GM23338 (cell line): ENCODE measurements at regions not wholly inside any gene's neighbourhood (a gene's known extent, or its start where the extent isn't known, plus 50 kb on each side); places are given as distances from the start of the nearest gene placed in this dataset.

Experiments
- ATAC-seq: fragments of 200-7000 bp; cut with Tn5 transposase; 3 replicates; pipeline ENCODE4 v1.9.1; 2020
- DNase-seq: peaks from one replicate; pipeline ENCODE4 v3.0.0-alpha.2; 2015; ENCODE audit warnings: low spot score
- H2AFZ ChIP-seq: fragments of 200-600 bp; sonication (generic); 2 replicates; pipeline ENCODE4 v1.8.0; 2016; ENCODE audit warnings: antibody characterized with exemption, mild to moderate bottlenecking, moderate library complexity
- H3F3A ChIP-seq: fragments of 200-600 bp; sonication (generic); replicated peaks from 2 replicates; pipeline ENCODE4 v1.8.0; 2017; ENCODE audit warnings: antibody characterized with exemption, mixed run types, low read depth
- H3K27ac ChIP-seq: fragments of 200-600 bp; sonication (generic); 2 replicates; pipeline ENCODE4 v1.6.1; 2016; ENCODE audit warnings: low read depth
- H3K27me3 ChIP-seq: fragments of 200-600 bp; sonication (generic); 2 replicates; pipeline ENCODE4 v1.8.0; 2016; ENCODE audit warnings: mild to moderate bottlenecking, mixed run types, moderate library complexity; ENCODE audit not compliant: insufficient read depth
- H3K36me3 ChIP-seq: fragments of 200-600 bp; sonication (generic); 2 replicates; pipeline ENCODE4 v1.8.0; 2016; ENCODE audit warnings: mild to moderate bottlenecking; ENCODE audit not compliant: insufficient read depth
- H3K4me1 ChIP-seq: fragments of 200-600 bp; sonication (generic); 2 replicates; pipeline ENCODE4 v1.8.0; 2016; ENCODE audit warnings: mild to moderate bottlenecking, moderate library complexity; ENCODE audit not compliant: insufficient read depth
- H3K4me2 ChIP-seq: fragments of 200-600 bp; sonication (generic); 2 replicates; pipeline ENCODE4 v1.7.1; 2017; ENCODE audit warnings: mixed run types
- H3K4me3 ChIP-seq: fragments of 200-600 bp; sonication (generic); 2 replicates; pipeline ENCODE4 v1.6.1; 2016; ENCODE audit warnings: mixed run types
- H3K79me2 ChIP-seq: fragments of 200-600 bp; sonication (generic); replicated peaks from 2 replicates; pipeline ENCODE4 v1.8.0; 2017; ENCODE audit warnings: mild to moderate bottlenecking; ENCODE audit not compliant: insufficient read depth
- H3K9me2 ChIP-seq: fragments of 200-600 bp; sonication (generic); 2 replicates; pipeline ENCODE4 v1.8.0; 2017; ENCODE audit not compliant: insufficient read depth
- H4K20me1 ChIP-seq: fragments of 200-600 bp; sonication (generic); replicated peaks from 2 replicates; pipeline ENCODE4 v1.8.0; 2017; ENCODE audit warnings: mild to moderate bottlenecking; ENCODE audit not compliant: insufficient read depth
- H3K27ac Mint-ChIP-seq: 2 replicates; pipeline ENCODE4 v1.8.0; 2020; ENCODE audit warnings: inconsistent platforms, mild to moderate bottlenecking, moderate library complexity, mixed read lengths
- H3K27me3 Mint-ChIP-seq: 3 replicates; pipeline ENCODE4 v1.8.0; 2022; ENCODE audit warnings: low read depth, mild to moderate bottlenecking, moderate library complexity, mixed read lengths, inconsistent platforms; ENCODE audit not compliant: insufficient read depth, poor library complexity
- H3K36me3 Mint-ChIP-seq: 3 replicates; pipeline ENCODE4 v1.8.0; 2021; ENCODE audit warnings: low read depth, mild to moderate bottlenecking, inconsistent platforms, moderate library complexity, mixed read lengths
- H3K4me1 Mint-ChIP-seq: 3 replicates; pipeline ENCODE4 v1.8.0; 2020; ENCODE audit warnings: mild to moderate bottlenecking, inconsistent platforms, mixed read lengths
- H3K4me3 Mint-ChIP-seq: 3 replicates; pipeline ENCODE4 v1.8.0; 2021; ENCODE audit warnings: moderate library complexity, mild to moderate bottlenecking, inconsistent platforms, mixed read lengths
- H3K9me3 Mint-ChIP-seq: 3 replicates; pipeline ENCODE4 v1.8.0; 2020; ENCODE audit warnings: moderate library complexity, mild to moderate bottlenecking, inconsistent platforms, mixed read lengths
- CREB1 ChIP-seq: fragments of 250-450 bp; sonication (Bioruptor Pico); IDR thresholded peaks from 2 replicates; pipeline ENCODE4 v1.5.0; 2020; ENCODE audit warnings: low read depth, mild to moderate bottlenecking, moderate library complexity
- CTCF ChIP-seq, 2 experiments: fragments of 200-600 bp in 1 of 2; sonication (generic) in 1 of 2; conservative IDR thresholded peaks; 2 replicates each; pipeline versions ENCODE4 v1.5.1 to v1.6.1; 2016 to 2017; ENCODE audit warnings: antibody characterized with exemption in 2 of 2, low read depth in 2 of 2, mild to moderate bottlenecking in 2 of 2, moderate library complexity in 1 of 2
- ETS1 ChIP-seq: IDR thresholded peaks from 2 replicates; pipeline ENCODE4 v1.6.1; 2016; ENCODE audit warnings: antibody characterized with exemption
- EZH2 ChIP-seq: fragments of 200-600 bp; sonication (generic); IDR thresholded peaks from one replicate; pipeline ENCODE4 v1.8.0; 2017; ENCODE audit warnings: antibody characterized with exemption, mild to moderate bottlenecking, low read depth; ENCODE audit not compliant: unreplicated experiment
- EZH2phosphoT487 ChIP-seq: fragments of 200-600 bp; sonication (generic); IDR thresholded peaks from one replicate; pipeline ENCODE4 v1.8.1; 2018; ENCODE audit warnings: antibody characterized with exemption; ENCODE audit not compliant: unreplicated experiment
- JUNB ChIP-seq: IDR thresholded peaks from one replicate; pipeline ENCODE4 v1.6.1; 2016; ENCODE audit warnings: antibody characterized with exemption; ENCODE audit not compliant: unreplicated experiment
- NANOG ChIP-seq: IDR thresholded peaks from 2 replicates; pipeline ENCODE4 v1.6.1; 2016; ENCODE audit warnings: antibody characterized with exemption, borderline replicate concordance
- POLR2AphosphoS5 ChIP-seq: IDR thresholded peaks from 2 replicates; pipeline ENCODE4 v1.6.1; 2016; ENCODE audit warnings: antibody characterized with exemption, low read depth
- REST ChIP-seq: IDR thresholded peaks from one replicate; pipeline ENCODE4 v1.6.1; 2018; ENCODE audit warnings: antibody characterized with exemption; ENCODE audit not compliant: unreplicated experiment
- STAT1 ChIP-seq: IDR thresholded peaks from one replicate; pipeline ENCODE4 v1.6.1; 2016; ENCODE audit warnings: antibody characterized with exemption; ENCODE audit not compliant: unreplicated experiment
- ZNF114 ChIP-seq: fragments of 250-450 bp; sonication (Bioruptor Pico); IDR thresholded peaks from 2 replicates; pipeline ENCODE4 v1.5.0; 2020; ENCODE audit warnings: mild to moderate bottlenecking, moderate library complexity
- ZNF331 ChIP-seq: fragments of 250-450 bp; sonication (Bioruptor Pico); IDR thresholded peaks from 2 replicates; pipeline ENCODE4 v1.5.0; 2020; ENCODE audit warnings: low read depth, mild to moderate bottlenecking, moderate library complexity

DNA sequence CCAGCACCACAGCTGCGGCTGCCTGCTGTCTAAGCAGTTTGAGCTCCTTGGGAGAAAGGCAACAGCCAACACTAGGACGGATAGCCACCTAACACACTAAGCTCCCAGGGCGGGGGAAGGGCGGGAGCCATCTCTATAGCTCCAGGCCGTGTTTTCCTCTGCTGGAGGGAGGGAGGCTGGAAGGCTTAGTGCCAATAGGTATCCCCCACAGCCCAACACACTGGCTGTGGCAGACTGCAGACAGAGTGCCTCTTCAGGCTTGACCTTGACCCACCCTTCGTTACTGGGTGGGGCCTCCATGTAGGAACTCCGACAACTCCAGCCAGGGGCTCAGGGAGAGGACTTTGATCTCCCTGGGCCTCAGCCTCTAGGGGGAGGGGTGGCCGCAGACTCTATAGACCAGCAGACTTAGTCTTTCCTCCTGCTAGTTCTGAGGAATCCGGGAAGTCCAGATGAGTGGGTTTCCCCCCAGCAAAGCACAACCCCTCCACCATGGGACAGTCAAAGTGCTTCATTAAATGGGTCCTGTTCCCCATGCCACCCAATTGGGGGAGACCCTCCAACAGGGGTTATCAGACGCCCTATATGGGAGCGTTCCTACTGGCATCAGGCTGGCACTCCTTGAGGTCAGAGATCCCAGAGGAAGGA is 314.4 kb upstream of the MKI67 start:
- no peak for TF ChIP-seq ZNF114 (CRISPR knock-in tag)
- TF ChIP-seq CTCF (conservative IDR thresholded peaks at IDR 0.05; ENCODE audit: low read depth in 2 of 2): no peak
- H3K4me3 ChIP-seq: no peak overlapping the region
- H4K20me1 ChIP-seq: no peaks in the 10 kb centered on the region
- DNase-seq: peak; percentile 61
- no peaks in the 10 kb centered on the region for H3F3A ChIP-seq
- no peaks in the 10 kb centered on the region for H3K36me3 ChIP-seq
- peaks cover 10% of the 10 kb centered on the region for H3K27me3 Mint-ChIP-seq
- H3K4me1 Mint-ChIP-seq: peaks cover 26% of the 10 kb centered on the region
- no peak overlapping the region for H3K27ac Mint-ChIP-seq
- peaks cover 4% of the 10 kb centered on the region; the same call in 1 of the 2 replicates for H3K9me2 ChIP-seq
- no peaks in the 10 kb centered on the region for H3K79me2 ChIP-seq
- no peaks in the 10 kb centered on the region for H3K36me3 Mint-ChIP-seq
- no peaks in the 10 kb centered on the region for H3K9me3 Mint-ChIP-seq
- no peak overlapping the region for H3K4me3 Mint-ChIP-seq
- no peak overlapping the region for H3K27ac ChIP-seq
- peaks cover 15% of the 10 kb centered on the region; the same call in 1 of the 2 replicates for H3K4me1 ChIP-seq
- no peaks in the 10 kb centered on the region for H3K27me3 ChIP-seq
- peak overlapping the region; percentile 38 for H3K4me2 ChIP-seq
- peak overlapping the region; percentile 78; the same call in 1 of the 2 replicates for H2AFZ ChIP-seq
- ATAC-seq: peak; percentile 92

DNA sequence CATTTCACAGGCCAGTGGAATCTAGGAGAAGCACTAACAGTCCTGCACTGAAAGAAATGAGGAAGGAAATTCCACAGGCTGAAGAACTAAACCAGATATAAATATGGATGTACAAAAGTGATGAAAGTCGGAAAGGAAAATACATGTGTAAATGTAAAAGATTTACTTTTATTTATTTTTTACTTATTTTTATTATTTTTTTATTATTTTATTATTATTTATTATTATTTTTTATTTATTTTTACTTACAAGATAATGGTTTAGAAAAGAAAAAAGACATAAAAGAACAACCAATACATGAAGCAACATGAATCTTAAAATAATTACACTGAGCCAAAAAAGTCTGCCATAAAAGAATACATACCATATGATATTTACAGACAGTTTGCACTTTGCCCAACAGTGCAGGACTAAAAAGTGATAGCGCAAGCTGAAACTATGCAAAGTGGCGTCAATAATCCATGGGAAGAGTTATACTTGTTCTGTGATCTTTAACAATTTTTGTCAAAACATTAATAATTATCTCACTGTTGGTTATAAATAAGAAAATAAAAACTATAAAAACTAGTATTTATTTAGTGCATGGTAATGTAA is 317.8 kb upstream of the MKI67 start:
- ATAC-seq: no peak
- Histone ChIP-seq H4K20me1 (no peaks in the 10 kb centered on the region), H3K4me3 (no peak overlapping the region), H3K36me3 (no peaks in the 10 kb centered on the region), H3K4me1 (peaks cover 15% of the 10 kb centered on the region; the same call in 1 of the 2 replicates), H3F3A (no peaks in the 10 kb centered on the region), H3K9me2 (peaks cover 4% of the 10 kb centered on the region; the same call in 1 of the 2 replicates), H2AFZ (no peak overlapping the region), H3K27me3 (no peaks in the 10 kb centered on the region), H3K27ac (no peak overlapping the region), H3K79me2 (no peaks in the 10 kb centered on the region), H3K4me2 (no peak overlapping the region)
- Mint-ChIP-seq H3K4me3 (no peak overlapping the region), H3K27ac (no peak overlapping the region), H3K4me1 (peaks cover 11% of the 10 kb centered on the region), H3K9me3 (no peaks in the 10 kb centered on the region; the same call in 2 of the 3 replicates), H3K27me3 (peaks cover 6% of the 10 kb centered on the region), H3K36me3 (no peaks in the 10 kb centered on the region)
- no peak for DNase-seq
- TF ChIP-seq REST (no peak), CREB1 (no peak), STAT1 (no peak), NANOG (no peak), EZH2phosphoT487 (no peak), EZH2 (no peak), ZNF331 (no peak), ZNF114 (CRISPR knock-in tag) (no peak), POLR2AphosphoS5 (no peak), JUNB (no peak), ETS1 (no peak), CTCF (conservative IDR thresholded peaks at IDR 0.05; ENCODE audit: low read depth in 2 of 2) (no peak)
